Muscle of leg (tissue), 3 donors: ENCODE measurements at regions not wholly inside any gene's neighbourhood (a gene's known extent, or its start where the extent isn't known, plus 50 kb on each side); places are given as distances from the start of the nearest gene placed in this dataset.
"Not testable (repeated sequence)": the region's sequence is repeated elsewhere in the genome, so short reads cannot be mapped to it uniquely, and the experiment has no call there.

Experiments used
- DNase-seq: peaks from one replicate; pipeline ENCODE4 v3.0.0; 2013
- H3K27ac ChIP-seq: one replicate; pipeline ENCODE4 v1.5.1; 2013; ENCODE audit warnings: mild to moderate bottlenecking, low read length, control low read depth
- H3K27me3 ChIP-seq: one replicate; pipeline ENCODE4 v1.6.1; 2013; ENCODE audit warnings: low read length; ENCODE audit not compliant: control insufficient read depth, insufficient read depth
- H3K36me3 ChIP-seq: one replicate; pipeline ENCODE4 v1.6.1; 2013; ENCODE audit warnings: low read length; ENCODE audit not compliant: control insufficient read depth, insufficient read depth
- H3K4me1 ChIP-seq: one replicate; pipeline ENCODE4 v1.6.1; 2013; ENCODE audit warnings: low read length; ENCODE audit not compliant: control insufficient read depth, insufficient read depth
- H3K4me3 ChIP-seq: one replicate; pipeline ENCODE4 v1.5.1; 2013; ENCODE audit warnings: low read length, control low read depth
- H3K9me3 ChIP-seq: replicated peaks from 2 replicates; pipeline ENCODE4 v1.6.1; 2013; ENCODE audit warnings: low read depth, low read length; ENCODE audit not compliant: control insufficient read depth
- WGBS: methylation state at CpG from one replicate; pipeline ENCODE4 v1.1.5; 2013; ENCODE audit warnings: missing lambda C conversion rate; ENCODE audit not compliant: insufficient coverage; 5-methylcytosine and 5-hydroxymethylcytosine counted together

DNA sequence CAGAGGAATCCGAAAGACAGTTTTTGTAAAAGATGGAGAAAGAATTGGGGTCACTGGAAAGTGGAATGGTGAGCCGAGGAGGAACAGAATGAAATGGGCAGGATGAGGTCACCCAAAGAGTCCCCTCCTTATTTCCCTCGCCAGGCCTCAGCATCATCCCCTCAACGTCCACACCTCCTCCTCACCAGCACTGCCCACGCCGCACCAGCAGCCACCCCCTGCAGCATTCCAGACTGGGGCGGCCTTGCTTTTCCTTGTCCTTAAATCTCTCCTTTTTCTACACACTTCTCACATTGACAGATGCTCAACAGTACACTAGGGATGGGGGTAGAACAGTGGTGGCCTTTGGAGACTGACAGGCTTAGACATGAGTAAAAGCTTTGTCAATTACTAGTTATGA is 363.1 kb upstream of the NOX3 start:
- no peaks in the 10 kb centered on the region for H3K36me3 ChIP-seq
- no peak overlapping the region for H3K4me3 ChIP-seq
- no peaks in the 10 kb centered on the region for H3K9me3 ChIP-seq
- H3K27ac ChIP-seq = no peak overlapping the region
- H3K27me3 ChIP-seq = no peaks in the 10 kb centered on the region
- 73% methylated on average over 4 of the region's 7 CpGs for WGBS
- no peaks in the 10 kb centered on the region for H3K4me1 ChIP-seq
- no peak for DNase-seq

DNA sequence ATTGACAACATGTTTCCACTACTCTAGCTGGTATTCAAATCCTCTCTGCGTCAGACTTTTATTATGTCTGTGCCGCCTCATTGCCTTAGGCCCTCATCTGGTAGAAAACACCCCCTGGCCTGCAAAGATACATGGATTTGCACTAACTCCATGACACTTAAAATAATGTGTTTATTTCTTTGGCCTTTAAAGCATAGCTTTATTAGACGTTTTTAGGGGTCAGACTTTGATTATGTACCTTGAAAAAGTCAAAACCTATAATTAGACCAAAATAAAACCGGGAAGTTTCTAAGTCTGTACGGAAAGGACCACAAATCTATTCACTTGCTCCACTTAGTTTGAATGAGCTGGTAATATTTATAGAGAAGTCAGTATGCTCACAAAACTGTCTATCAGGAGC is 357.9 kb upstream of the NOX3 start:
- no peaks in the 10 kb centered on the region for H3K27me3 ChIP-seq
- WGBS = 81% methylated on average over 2 of the region's 5 CpGs
- no peak overlapping the region for H3K4me3 ChIP-seq
- H3K4me1 ChIP-seq = no peaks in the 10 kb centered on the region
- H3K36me3 ChIP-seq = no peaks in the 10 kb centered on the region
- H3K27ac ChIP-seq = no peak overlapping the region
- H3K9me3 ChIP-seq = no peaks in the 10 kb centered on the region
- DNase-seq = no peak

DNA sequence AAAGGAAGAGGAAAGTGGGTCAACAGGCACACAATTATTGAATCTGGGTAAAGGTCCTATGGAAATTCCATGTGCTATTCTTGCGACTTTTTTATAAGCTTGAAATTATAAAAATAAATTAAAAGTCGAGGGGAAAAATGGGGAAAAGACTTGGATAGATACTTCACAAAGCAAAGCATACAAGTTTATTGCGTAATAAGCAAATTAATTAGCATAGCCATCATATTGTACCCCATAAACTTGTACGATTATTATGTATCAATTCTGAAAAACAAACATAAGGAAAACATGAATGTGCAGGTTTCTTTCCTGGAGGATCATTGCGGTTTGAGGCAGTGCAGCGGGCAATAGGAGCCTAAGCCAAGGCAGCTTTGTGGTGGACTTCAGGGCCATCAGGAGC is 351.6 kb upstream of the NOX3 start:
- 100% methylated on average over 2 of the region's 6 CpGs for WGBS
- Histone ChIP-seq H3K27me3 (no peaks in the 10 kb centered on the region), H3K4me1 (no peaks in the 10 kb centered on the region), H3K4me3 (no peak overlapping the region), H3K36me3 (no peaks in the 10 kb centered on the region), H3K9me3 (no peaks in the 10 kb centered on the region), H3K27ac (no peak overlapping the region)
- no peak for DNase-seq

DNA sequence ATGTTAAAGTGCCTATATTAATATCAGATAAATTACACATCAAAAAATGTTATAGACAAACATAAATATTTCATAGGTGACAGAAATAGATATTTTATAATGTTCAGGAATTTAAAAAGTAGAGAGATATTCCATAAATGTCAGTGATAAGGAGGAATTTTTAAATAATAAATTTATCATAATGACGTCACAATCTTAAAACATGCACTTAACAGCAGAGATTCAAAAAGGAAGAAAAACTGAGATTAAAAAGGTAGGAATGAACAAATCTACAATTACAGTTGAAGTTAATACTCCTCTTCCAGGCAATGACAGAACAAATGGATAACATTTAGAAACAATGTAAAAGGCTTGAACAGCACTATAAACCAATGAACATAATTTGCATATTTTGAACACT is 345.4 kb upstream of the NOX3 start:
- Histone ChIP-seq H3K4me1 (no peaks in the 10 kb centered on the region), H3K4me3 (no peak overlapping the region), H3K27me3 (no peaks in the 10 kb centered on the region), H3K27ac (no peak overlapping the region), H3K36me3 (no peaks in the 10 kb centered on the region), H3K9me3 (no peaks in the 10 kb centered on the region)
- DNase-seq = no peak
- WGBS = no CpG with 5 or more reads among the region's 1 CpG

DNA sequence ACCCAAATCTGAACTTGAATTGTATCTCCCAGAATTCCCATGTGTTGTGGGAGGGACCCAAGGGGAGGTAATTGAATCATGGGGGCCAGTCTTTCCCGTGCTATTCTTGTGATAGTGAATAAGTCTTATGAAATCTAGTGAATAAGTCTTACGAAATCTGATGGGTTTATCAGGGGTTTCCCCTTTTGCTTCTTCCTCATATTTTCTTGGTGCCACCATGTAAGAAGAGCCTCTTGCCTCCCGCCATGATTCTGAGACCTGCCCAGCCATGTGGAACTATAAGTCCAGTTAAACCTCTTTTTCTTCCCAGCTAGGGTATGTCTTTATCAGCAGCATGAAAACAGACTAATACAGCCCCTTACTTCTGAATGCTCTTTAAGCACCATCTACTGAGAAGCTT is 343.2 kb upstream of the NOX3 start:
- WGBS = no CpG with 5 or more reads among the region's 3 CpGs
- not testable (repeated sequence) for DNase-seq, H3K4me3 ChIP-seq, H3K27ac ChIP-seq, H3K27me3 ChIP-seq, H3K9me3 ChIP-seq, H3K4me1 ChIP-seq, H3K36me3 ChIP-seq

DNA sequence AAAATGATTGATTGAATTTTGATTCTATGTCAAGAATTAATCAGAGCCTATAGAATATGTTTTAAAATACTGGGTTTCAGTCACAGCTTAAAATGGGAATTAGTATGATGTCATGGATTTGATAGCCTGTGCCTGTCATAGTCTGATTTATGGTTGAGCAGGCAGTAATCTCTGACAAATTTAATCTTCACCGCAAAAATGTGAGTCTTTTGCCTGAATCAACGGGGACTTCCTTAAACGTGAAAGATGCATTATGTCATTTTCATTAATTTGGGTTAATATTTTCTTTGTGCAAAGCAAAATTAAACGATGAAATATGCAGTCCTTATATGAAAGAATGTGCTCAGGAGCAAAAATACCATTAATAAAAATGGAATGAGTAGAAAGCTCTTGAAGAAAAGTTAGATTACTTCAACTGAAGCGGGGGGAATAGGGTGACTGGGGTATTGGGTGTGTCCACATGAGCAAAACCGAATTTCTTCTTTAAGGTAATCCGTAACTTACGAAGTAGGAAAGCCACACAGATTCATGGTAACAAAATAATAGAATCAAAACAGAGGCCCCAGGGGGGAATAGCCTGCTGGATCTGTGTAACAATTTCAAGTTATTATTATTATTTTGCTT is 339.6 kb upstream of the NOX3 start:
- WGBS = 90% methylated on average over 2 of the region's 8 CpGs
- DNase-seq = no peak

DNA sequence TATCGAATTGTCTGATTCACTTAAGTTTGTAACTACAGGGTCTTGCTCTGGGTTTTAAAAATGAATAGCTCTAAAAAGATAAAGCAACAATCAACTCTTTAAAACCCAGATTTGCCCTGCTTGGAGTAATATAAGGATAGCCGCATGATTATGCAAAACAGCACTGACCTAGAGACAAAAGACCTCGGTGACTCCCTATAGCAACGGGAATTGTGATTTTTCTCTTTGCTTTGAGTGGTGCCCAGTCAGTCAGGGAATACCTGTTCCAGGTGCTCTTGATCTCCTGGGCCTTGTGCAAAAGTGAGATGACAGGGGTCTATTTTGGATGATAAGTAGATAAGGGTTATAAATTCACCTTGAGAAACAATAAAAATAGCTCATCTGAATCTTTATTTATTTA is 336.3 kb upstream of the NOX3 start:
- H3K4me3 ChIP-seq = no peak overlapping the region
- H3K36me3 ChIP-seq = no peaks in the 10 kb centered on the region
- no peaks in the 10 kb centered on the region for H3K27me3 ChIP-seq
- H3K9me3 ChIP-seq = no peaks in the 10 kb centered on the region
- H3K4me1 ChIP-seq = no peaks in the 10 kb centered on the region
- no peak overlapping the region for H3K27ac ChIP-seq
- no peak for DNase-seq
- 80% methylated on average over 1 of the region's 4 CpGs for WGBS

More for the DNA sequence above, 339.6 kb upstream of the NOX3 start:
- Histone ChIP-seq H3K27ac (no peak overlapping the region), H3K9me3 (no peaks in the 10 kb centered on the region), H3K4me1 (no peaks in the 10 kb centered on the region), H3K4me3 (no peak overlapping the region), H3K36me3 (no peaks in the 10 kb centered on the region), H3K27me3 (no peaks in the 10 kb centered on the region)

DNA sequence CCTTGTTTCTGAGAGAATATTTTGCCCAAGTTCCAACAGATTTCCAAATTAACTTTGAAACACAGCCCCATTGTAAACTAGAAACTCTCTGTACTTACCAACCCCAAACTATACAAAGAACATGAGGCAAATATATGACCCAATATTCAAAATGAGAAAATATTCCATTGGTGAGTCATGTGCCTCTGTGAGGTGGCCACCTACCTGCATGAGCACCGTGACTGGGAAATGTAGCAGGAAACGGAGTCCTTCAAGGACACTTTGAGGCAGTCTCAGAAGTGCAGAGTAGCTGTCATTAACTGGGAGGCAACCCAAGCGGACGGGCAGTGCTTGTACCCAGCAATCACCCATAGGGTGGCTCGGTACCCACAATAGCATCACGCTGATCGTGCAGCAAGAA is 335.5 kb upstream of the NOX3 start:
- Histone ChIP-seq H3K27ac (no peak overlapping the region), H3K9me3 (no peaks in the 10 kb centered on the region), H3K36me3 (no peaks in the 10 kb centered on the region), H3K27me3 (no peaks in the 10 kb centered on the region), H3K4me1 (no peaks in the 10 kb centered on the region), H3K4me3 (no peak overlapping the region)
- WGBS = 87% methylated on average over 7 of the region's 7 CpGs
- DNase-seq = no peak

DNA sequence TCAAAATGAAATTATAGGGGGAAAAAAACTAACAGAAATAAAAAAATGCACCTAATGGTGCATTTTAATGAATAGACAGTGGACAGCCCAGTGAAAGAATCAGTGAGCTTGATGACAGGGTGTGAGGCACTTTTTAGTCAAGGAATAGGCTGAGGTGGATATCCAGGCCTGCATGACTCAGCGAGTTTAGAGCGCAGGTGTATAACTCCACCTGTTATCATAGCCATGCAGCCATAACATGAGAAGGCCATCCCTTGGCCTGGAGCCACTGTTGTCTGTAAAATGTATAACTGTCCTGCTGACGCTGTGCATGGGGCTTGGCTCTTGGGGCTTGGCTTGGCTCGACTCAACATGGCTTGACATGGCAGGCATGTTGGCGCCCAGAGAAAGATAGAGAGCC is 331.5 kb upstream of the NOX3 start:
- no peak for DNase-seq
- H3K27ac ChIP-seq = no peak overlapping the region
- WGBS = 88% methylated on average over 3 of the region's 5 CpGs

DNA sequence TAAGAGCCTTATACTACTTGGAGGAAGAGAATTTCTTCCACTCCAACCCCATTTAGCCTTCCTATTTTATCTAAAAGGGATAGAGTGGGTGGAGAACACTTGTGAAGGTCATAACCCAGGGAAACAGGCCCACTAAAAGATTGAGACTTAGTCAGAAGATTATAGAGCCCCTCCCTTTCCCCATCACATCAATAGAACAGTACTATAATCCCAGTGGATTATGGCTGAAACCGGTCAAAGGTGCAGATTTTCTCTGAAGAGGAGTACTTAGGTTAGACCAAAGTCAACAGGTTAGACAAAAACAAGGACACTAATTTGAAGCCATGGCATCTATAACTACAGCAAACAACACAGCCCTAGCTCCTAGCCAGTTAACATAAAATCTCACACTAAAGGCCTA is 330.9 kb upstream of the NOX3 start:
- WGBS = no CpG with 5 or more reads among the region's 1 CpG
- Histone ChIP-seq H3K36me3 (no peaks in the 10 kb centered on the region), H3K27me3 (no peaks in the 10 kb centered on the region), H3K4me1 (no peaks in the 10 kb centered on the region), H3K9me3 (no peaks in the 10 kb centered on the region), H3K27ac (no peak overlapping the region), H3K4me3 (no peak overlapping the region)
- DNase-seq = no peak

More for the DNA sequence above, 331.5 kb upstream of the NOX3 start:
- Histone ChIP-seq H3K4me1 (no peaks in the 10 kb centered on the region), H3K4me3 (no peak overlapping the region), H3K27me3 (no peaks in the 10 kb centered on the region), H3K36me3 (no peaks in the 10 kb centered on the region), H3K9me3 (no peaks in the 10 kb centered on the region)
